A549 (cell line): ENCODE measurements at regions not wholly inside any gene's neighbourhood (a gene's known extent, or its start where the extent isn't known, plus 50 kb on each side); places are given as distances from the start of the nearest gene placed in this dataset.

Experiments used
- CTCF ChIP-seq: fragments of >200 bp; sonication (Bioruptor Twin); formaldehyde crosslinking; IDR thresholded peaks from 3 replicates; pipeline ENCODE4 v1.5.1; 2016
- ELK1 ChIP-seq: fragments of 150-350 bp; IDR thresholded peaks from 2 replicates; pipeline ENCODE4 v1.6.1; 2014; ENCODE audit warnings: low read depth, mild to moderate bottlenecking, low read length
- EP300 ChIP-seq, 2 experiments: fragments of >200 bp; sonication (Bioruptor Twin); formaldehyde crosslinking; IDR thresholded peaks; 2 replicates in 1 of 2; 3 replicates in 1 of 2; pipeline ENCODE4 v1.6.1; 2016 to 2017
- NR3C1 ChIP-seq: fragments of >200 bp; sonication (Bioruptor Twin); formaldehyde crosslinking; IDR thresholded peaks from 3 replicates; pipeline ENCODE4 v1.6.1; 2017
- POLR2A ChIP-seq: IDR thresholded peaks from 2 replicates; pipeline ENCODE4 v1.6.1; 2012; ENCODE audit warnings: mild to moderate bottlenecking, low read length
- SMC3 ChIP-seq: fragments of >200 bp; sonication (Bioruptor Twin); formaldehyde crosslinking; IDR thresholded peaks from 3 replicates; pipeline ENCODE4 v1.6.1; 2018; ENCODE audit warnings: inconsistent platforms
- TP53 ChIP-seq: fragments of 250-450 bp; sonication (Bioruptor Pico); IDR thresholded peaks from 2 replicates; pipeline ENCODE4 v1.5.0; 2021; ENCODE audit warnings: mild to moderate bottlenecking, moderate library complexity

GRCh38 chr14:36014236-36014635, 162.3 kb downstream of the PTCSC3 start:
- TF ChIP-seq CTCF (no peak), TP53 (no peak), EP300 (IDR thresholded peaks at IDR 0.05) (no peak), NR3C1 (no peak), POLR2A (no peak), SMC3 (no peak), ELK1 (no peak)
